ENCODE measurements at regions not wholly inside any gene's neighbourhood (a gene's known extent, or its start where the extent isn't known, plus 50 kb on each side); places are given as distances from the start of the nearest gene placed in this dataset.
A peak's percentile ranks its signal among the peaks of the same experiment; 100 is the strongest.

DNA sequence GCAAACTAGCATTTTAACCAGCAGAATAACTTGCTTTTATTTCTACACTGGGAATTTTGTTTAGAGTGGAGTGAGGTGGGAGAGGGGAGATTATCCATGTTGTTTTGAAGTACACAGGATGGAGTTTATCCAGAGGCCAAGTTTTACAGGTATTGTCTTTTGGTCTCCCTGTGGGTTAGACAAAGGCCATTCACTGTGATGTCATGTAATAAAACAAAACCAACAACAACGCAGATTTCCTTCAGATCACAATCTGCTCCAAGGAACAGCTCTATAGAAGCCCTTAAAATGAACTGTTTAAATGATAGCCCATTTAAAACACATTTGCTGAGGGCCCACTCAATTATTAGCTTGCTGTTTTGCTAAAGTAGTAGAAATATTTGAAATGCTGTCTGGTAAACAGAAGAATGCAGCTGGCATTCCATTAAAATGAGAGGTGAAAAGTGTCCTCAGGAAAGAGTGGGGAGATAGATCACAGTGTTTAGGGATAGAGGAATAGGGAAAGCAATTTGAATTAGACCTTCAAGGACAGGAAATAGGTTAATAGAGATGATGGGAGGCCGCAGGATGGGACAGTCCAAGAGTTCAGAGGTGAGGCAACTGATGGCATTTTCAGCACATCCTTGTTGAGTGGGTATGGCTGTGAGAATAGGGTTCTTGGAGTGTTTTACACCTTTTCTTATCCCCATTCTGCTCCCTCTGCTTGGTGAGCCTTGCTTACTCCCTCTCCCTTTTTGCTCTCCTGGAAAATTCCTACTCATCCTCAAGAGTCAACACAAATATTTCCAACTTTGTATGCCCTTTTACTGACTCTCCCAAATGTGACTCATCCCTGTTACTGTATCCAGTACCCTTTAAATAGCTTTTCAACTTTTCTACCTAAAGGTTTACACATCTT, 140.1 kb upstream of the NR3C1 start (continued):
- TF ChIP-seq, protein P1, sequence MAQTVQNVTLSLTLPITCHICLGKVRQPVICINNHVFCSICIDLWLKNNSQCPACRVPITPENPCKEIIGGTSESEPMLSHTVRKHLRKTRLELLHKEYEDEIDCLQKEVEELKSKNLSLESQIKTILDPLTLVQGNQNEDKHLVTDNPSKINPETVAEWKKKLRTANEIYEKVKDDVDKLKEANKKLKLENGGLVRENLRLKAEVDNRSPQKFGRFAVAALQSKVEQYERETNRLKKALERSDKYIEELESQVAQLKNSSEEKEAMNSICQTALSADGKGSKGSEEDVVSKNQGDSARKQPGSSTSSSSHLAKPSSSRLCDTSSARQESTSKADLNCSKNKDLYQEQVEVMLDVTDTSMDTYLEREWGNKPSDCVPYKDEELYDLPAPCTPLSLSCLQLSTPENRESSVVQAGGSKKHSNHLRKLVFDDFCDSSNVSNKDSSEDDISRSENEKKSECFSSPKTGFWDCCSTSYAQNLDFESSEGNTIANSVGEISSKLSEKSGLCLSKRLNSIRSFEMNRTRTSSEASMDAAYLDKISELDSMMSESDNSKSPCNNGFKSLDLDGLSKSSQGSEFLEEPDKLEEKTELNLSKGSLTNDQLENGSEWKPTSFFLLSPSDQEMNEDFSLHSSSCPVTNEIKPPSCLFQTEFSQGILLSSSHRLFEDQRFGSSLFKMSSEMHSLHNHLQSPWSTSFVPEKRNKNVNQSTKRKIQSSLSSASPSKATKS (CRISPR knock-in tag; IDR thresholded peaks at IDR 0.05): no peak
- TF ChIP-seq SOX5 (CRISPR knock-in tag; IDR thresholded peaks at IDR 0.05; ENCODE audit: borderline replicate concordance): peak; percentile 14; the same call in 1 of the 2 replicates
- TF ChIP-seq, protein P2, sequence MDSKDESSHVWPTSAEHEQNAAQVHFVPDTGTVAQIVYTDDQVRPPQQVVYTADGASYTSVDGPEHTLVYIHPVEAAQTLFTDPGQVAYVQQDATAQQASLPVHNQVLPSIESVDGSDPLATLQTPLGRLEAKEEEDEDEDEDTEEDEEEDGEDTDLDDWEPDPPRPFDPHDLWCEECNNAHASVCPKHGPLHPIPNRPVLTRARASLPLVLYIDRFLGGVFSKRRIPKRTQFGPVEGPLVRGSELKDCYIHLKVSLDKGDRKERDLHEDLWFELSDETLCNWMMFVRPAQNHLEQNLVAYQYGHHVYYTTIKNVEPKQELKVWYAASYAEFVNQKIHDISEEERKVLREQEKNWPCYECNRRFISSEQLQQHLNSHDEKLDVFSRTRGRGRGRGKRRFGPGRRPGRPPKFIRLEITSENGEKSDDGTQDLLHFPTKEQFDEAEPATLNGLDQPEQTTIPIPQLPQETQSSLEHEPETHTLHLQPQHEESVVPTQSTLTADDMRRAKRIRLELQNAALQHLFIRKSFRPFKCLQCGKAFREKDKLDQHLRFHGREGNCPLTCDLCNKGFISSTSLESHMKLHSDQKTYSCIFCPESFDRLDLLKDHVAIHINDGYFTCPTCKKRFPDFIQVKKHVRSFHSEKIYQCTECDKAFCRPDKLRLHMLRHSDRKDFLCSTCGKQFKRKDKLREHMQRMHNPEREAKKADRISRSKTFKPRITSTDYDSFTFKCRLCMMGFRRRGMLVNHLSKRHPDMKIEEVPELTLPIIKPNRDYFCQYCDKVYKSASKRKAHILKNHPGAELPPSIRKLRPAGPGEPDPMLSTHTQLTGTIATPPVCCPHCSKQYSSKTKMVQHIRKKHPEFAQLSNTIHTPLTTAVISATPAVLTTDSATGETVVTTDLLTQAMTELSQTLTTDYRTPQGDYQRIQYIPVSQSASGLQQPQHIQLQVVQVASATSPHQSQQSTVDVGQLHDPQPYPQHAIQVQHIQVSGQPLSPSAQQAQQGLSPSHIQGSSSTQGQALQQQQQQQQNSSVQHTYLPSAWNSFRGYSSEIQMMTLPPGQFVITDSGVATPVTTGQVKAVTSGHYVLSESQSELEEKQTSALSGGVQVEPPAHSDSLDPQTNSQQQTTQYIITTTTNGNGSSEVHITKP (CRISPR knock-in tag; IDR thresholded peaks at IDR 0.05; ENCODE audit: low read depth): 0 out of 2 replicates have a peak, but pooled peaks have one; percentile 59
- TF ChIP-seq, protein P3, sequence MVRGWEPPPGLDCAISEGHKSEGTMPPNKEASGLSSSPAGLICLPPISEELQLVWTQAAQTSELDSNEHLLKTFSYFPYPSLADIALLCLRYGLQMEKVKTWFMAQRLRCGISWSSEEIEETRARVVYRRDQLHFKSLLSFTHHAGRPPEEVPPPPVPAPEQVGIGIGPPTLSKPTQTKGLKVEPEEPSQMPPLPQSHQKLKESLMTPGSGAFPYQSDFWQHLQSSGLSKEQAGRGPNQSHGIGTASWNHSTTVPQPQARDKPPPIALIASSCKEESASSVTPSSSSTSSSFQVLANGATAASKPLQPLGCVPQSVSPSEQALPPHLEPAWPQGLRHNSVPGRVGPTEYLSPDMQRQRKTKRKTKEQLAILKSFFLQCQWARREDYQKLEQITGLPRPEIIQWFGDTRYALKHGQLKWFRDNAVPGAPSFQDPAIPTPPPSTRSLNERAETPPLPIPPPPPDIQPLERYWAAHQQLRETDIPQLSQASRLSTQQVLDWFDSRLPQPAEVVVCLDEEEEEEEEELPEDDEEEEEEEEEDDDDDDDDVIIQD (CRISPR knock-in tag; IDR thresholded peaks at IDR 0.05; ENCODE audit: low read depth): peak; percentile 25; the same call in 1 of the 2 replicates
- TF ChIP-seq IKZF1 (IDR thresholded peaks at IDR 0.05): no peak
- TF ChIP-seq FLYWCH1 (CRISPR knock-in tag; IDR thresholded peaks at IDR 0.05): no peak
- TF ChIP-seq, protein P4, sequence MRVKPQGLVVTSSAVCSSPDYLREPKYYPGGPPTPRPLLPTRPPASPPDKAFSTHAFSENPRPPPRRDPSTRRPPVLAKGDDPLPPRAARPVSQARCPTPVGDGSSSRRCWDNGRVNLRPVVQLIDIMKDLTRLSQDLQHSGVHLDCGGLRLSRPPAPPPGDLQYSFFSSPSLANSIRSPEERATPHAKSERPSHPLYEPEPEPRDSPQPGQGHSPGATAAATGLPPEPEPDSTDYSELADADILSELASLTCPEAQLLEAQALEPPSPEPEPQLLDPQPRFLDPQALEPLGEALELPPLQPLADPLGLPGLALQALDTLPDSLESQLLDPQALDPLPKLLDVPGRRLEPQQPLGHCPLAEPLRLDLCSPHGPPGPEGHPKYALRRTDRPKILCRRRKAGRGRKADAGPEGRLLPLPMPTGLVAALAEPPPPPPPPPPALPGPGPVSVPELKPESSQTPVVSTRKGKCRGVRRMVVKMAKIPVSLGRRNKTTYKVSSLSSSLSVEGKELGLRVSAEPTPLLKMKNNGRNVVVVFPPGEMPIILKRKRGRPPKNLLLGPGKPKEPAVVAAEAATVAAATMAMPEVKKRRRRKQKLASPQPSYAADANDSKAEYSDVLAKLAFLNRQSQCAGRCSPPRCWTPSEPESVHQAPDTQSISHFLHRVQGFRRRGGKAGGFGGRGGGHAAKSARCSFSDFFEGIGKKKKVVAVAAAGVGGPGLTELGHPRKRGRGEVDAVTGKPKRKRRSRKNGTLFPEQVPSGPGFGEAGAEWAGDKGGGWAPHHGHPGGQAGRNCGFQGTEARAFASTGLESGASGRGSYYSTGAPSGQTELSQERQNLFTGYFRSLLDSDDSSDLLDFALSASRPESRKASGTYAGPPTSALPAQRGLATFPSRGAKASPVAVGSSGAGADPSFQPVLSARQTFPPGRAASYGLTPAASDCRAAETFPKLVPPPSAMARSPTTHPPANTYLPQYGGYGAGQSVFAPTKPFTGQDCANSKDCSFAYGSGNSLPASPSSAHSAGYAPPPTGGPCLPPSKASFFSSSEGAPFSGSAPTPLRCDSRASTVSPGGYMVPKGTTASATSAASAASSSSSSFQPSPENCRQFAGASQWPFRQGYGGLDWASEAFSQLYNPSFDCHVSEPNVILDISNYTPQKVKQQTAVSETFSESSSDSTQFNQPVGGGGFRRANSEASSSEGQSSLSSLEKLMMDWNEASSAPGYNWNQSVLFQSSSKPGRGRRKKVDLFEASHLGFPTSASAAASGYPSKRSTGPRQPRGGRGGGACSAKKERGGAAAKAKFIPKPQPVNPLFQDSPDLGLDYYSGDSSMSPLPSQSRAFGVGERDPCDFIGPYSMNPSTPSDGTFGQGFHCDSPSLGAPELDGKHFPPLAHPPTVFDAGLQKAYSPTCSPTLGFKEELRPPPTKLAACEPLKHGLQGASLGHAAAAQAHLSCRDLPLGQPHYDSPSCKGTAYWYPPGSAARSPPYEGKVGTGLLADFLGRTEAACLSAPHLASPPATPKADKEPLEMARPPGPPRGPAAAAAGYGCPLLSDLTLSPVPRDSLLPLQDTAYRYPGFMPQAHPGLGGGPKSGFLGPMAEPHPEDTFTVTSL (CRISPR knock-in tag; IDR thresholded peaks at IDR 0.05; ENCODE audit: borderline replicate concordance): peak; percentile 49; the same call in 1 of the 2 replicates
- no peak for TF ChIP-seq ZFP36L1 (CRISPR knock-in tag; IDR thresholded peaks at IDR 0.05)
- TF ChIP-seq ESRRA (CRISPR knock-in tag; IDR thresholded peaks at IDR 0.05; ENCODE audit: low read depth): no peak
- no peak for TF ChIP-seq EED (CRISPR knock-in tag; IDR thresholded peaks at IDR 0.05)
- TF ChIP-seq CENPT (CRISPR knock-in tag; IDR thresholded peaks at IDR 0.05; ENCODE audit: low read depth): no peak
- TF ChIP-seq SATB2 (CRISPR knock-in tag; IDR thresholded peaks at IDR 0.05): 0 out of 2 replicates have a peak, but pooled peaks have one; percentile 19
- TF ChIP-seq EP300 (IDR thresholded peaks at IDR 0.05; ENCODE audit: low read depth in 2 of 2, low read length in 2 of 2): peak in 1 of 2 experiments; percentile 45; a peak in 2 of 4 replicates
- no peak for TF ChIP-seq EP300 (CRISPR knock-in tag; IDR thresholded peaks at IDR 0.05; ENCODE audit: borderline replicate concordance)

All from HepG2 (cell line).